ENCODE measurements at regions not wholly inside any gene's neighbourhood (a gene's known extent, or its start where the extent isn't known, plus 50 kb on each side); places are given as distances from the start of the nearest gene placed in this dataset.

DNA sequence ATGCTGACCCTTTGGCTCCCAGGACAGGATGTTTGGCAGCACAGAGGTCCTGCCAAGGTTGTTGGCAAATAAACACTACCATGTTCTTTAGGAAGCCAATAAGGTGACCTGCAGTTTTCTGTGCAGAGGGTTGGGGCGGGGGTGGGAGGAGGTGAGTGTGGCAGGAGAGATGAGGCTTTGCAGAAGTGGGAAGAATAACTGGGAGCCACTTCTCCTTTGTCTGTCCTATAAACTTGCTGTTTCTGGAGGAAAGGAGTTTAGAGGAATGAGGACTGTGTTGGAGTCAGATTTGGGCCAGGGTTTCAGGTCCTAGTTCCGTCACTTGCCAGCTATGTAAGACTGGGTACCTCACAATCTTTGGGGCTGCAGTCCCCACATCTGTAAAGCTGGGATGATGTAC, 187.6 kb upstream of the SPRED2 start:
- TF ChIP-seq EZH2phosphoT487 (IDR thresholded peaks at IDR 0.05; ENCODE audit: low read depth, severe bottlenecking, unreplicated experiment) (no peak), CTCF (IDR thresholded peaks at IDR 0.05; ENCODE audit: poor library complexity) (no peak), EZH2 (IDR thresholded peaks at IDR 0.05; ENCODE audit: borderline replicate concordance) (no peak)
